ENCODE measurements at regions not wholly inside any gene's neighbourhood (a gene's known extent, or its start where the extent isn't known, plus 50 kb on each side); places are given as distances from the start of the nearest gene placed in this dataset.

- TF ChIP-seq EP300 (IDR thresholded peaks at IDR 0.05; ENCODE audit: borderline replicate concordance) = no peak
Measured at GRCh38 chr12:107447336-107447735, 238.3 kb upstream of the PWP1 start.

DNA sequence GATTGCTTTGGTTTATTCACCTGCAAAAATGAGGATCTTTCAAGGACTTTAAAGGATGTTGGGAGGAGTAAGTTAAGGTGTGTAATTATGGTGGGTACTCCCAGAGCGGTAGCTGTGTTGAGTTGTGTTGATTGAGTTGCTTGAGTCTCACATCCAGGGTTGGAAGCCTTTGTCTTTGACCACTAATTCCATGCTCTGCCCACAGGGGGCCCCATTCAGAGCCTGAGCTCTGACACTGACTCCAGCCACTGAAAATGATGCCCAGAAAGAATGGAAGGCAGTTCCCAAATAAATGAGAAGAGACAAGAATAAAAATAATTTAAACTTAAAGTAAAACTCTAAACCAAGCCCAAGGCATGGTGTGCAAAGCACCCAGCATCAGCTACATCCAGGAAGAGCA is 237.4 kb upstream of the PWP1 start:
- TF ChIP-seq TCF12 (IDR thresholded peaks at IDR 0.05; ENCODE audit: low read depth) (no peak), FOXM1 (IDR thresholded peaks at IDR 0.05; ENCODE audit: borderline replicate concordance, low read depth) (no peak), TEAD4 (IDR thresholded peaks at IDR 0.05) (no peak), RAD21 (IDR thresholded peaks at IDR 0.05; ENCODE audit: low read depth) (0 out of 2 replicates have a peak, but pooled peaks have one; percentile 4)

- TF ChIP-seq FOXM1 (IDR thresholded peaks at IDR 0.05; ENCODE audit: borderline replicate concordance, low read depth) = no peak
- TF ChIP-seq RAD21 (IDR thresholded peaks at IDR 0.05; ENCODE audit: low read depth) = no peak
- TF ChIP-seq TCF12 (IDR thresholded peaks at IDR 0.05; ENCODE audit: low read depth) = no peak
- TF ChIP-seq CEBPB (IDR thresholded peaks at IDR 0.05) = no peak
- no peak for TF ChIP-seq CREB1 (IDR thresholded peaks at IDR 0.05; ENCODE audit: low read depth)
- TF ChIP-seq YY1 (IDR thresholded peaks at IDR 0.05; ENCODE audit: low read depth) = no peak
- TF ChIP-seq, protein P1, sequence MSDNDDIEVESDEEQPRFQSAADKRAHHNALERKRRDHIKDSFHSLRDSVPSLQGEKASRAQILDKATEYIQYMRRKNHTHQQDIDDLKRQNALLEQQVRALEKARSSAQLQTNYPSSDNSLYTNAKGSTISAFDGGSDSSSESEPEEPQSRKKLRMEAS (IDR thresholded peaks at IDR 0.05) = no peak
- no peak for TF ChIP-seq TEAD4 (IDR thresholded peaks at IDR 0.05)
Measured at GRCh38 chr12:107449891-107450290, 235.7 kb upstream of the PWP1 start.

GRCh38 chr12:107450541-107450940 is 235.1 kb upstream of the PWP1 start:
- no peak for TF ChIP-seq TEAD4 (IDR thresholded peaks at IDR 0.05)
- TF ChIP-seq ZBTB7A (IDR thresholded peaks at IDR 0.05; ENCODE audit: low read depth) = no peak
- TF ChIP-seq, protein P2, sequence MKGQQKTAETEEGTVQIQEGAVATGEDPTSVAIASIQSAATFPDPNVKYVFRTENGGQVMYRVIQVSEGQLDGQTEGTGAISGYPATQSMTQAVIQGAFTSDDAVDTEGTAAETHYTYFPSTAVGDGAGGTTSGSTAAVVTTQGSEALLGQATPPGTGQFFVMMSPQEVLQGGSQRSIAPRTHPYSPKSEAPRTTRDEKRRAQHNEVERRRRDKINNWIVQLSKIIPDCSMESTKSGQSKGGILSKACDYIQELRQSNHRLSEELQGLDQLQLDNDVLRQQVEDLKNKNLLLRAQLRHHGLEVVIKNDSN (IDR thresholded peaks at IDR 0.05) = no peak
- no peak for TF ChIP-seq NFIC (IDR thresholded peaks at IDR 0.05)
- TF ChIP-seq FOXM1 (IDR thresholded peaks at IDR 0.05; ENCODE audit: borderline replicate concordance, low read depth) = no peak
- TF ChIP-seq CREB1 (IDR thresholded peaks at IDR 0.05; ENCODE audit: low read depth) = no peak
- TF ChIP-seq, protein P3, sequence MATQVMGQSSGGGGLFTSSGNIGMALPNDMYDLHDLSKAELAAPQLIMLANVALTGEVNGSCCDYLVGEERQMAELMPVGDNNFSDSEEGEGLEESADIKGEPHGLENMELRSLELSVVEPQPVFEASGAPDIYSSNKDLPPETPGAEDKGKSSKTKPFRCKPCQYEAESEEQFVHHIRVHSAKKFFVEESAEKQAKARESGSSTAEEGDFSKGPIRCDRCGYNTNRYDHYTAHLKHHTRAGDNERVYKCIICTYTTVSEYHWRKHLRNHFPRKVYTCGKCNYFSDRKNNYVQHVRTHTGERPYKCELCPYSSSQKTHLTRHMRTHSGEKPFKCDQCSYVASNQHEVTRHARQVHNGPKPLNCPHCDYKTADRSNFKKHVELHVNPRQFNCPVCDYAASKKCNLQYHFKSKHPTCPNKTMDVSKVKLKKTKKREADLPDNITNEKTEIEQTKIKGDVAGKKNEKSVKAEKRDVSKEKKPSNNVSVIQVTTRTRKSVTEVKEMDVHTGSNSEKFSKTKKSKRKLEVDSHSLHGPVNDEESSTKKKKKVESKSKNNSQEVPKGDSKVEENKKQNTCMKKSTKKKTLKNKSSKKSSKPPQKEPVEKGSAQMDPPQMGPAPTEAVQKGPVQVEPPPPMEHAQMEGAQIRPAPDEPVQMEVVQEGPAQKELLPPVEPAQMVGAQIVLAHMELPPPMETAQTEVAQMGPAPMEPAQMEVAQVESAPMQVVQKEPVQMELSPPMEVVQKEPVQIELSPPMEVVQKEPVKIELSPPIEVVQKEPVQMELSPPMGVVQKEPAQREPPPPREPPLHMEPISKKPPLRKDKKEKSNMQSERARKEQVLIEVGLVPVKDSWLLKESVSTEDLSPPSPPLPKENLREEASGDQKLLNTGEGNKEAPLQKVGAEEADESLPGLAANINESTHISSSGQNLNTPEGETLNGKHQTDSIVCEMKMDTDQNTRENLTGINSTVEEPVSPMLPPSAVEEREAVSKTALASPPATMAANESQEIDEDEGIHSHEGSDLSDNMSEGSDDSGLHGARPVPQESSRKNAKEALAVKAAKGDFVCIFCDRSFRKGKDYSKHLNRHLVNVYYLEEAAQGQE (IDR thresholded peaks at IDR 0.05; ENCODE audit: low read depth) = no peak
- no peak for TF ChIP-seq RAD21 (IDR thresholded peaks at IDR 0.05; ENCODE audit: low read depth)
- no peak for TF ChIP-seq TCF12 (IDR thresholded peaks at IDR 0.05; ENCODE audit: low read depth)
- no peak for TF ChIP-seq TAF1 (IDR thresholded peaks at IDR 0.05; ENCODE audit: low read depth)
- no peak for TF ChIP-seq CEBPB (IDR thresholded peaks at IDR 0.05)
- TF ChIP-seq YY1 (IDR thresholded peaks at IDR 0.05; ENCODE audit: low read depth) = no peak
- TF ChIP-seq EGR1 (IDR thresholded peaks at IDR 0.05) = no peak
- TF ChIP-seq, protein P1 (IDR thresholded peaks at IDR 0.05) = no peak
- no peak for TF ChIP-seq EP300 (IDR thresholded peaks at IDR 0.05; ENCODE audit: borderline replicate concordance)

DNA sequence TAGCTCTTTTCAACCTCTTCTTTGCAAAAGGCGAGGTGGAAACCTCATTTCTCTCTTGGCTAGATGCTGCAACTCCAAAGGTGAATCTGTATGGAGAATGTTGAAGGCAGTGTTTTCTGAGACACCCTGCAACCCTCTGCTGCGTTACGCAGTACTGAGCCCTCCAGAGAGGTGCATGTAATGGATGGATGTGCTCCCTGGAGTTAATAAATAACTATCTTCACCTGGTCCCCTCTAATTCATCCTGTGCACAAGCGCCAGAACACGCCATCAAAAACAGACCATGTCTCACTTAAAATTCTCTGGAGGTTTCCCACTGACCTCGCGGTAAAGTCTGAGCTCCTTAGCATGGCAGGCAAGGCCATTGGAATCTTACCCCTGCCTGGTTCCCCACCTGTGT is 234.4 kb upstream of the PWP1 start:
- TF ChIP-seq EGR1 (IDR thresholded peaks at IDR 0.05) (no peak), TCF12 (IDR thresholded peaks at IDR 0.05; ENCODE audit: low read depth) (no peak), EP300 (IDR thresholded peaks at IDR 0.05; ENCODE audit: borderline replicate concordance) (no peak), TEAD4 (IDR thresholded peaks at IDR 0.05) (no peak), RAD21 (IDR thresholded peaks at IDR 0.05; ENCODE audit: low read depth) (no peak)
- TF ChIP-seq, protein P3 (IDR thresholded peaks at IDR 0.05; ENCODE audit: low read depth) = no peak

GRCh38 chr12:107454109-107454830 is 231.3 kb upstream of the PWP1 start:
- no peak for TF ChIP-seq TAF1 (IDR thresholded peaks at IDR 0.05; ENCODE audit: low read depth)
- TF ChIP-seq FOXM1 (IDR thresholded peaks at IDR 0.05; ENCODE audit: borderline replicate concordance, low read depth) = no peak
- TF ChIP-seq NFIC (IDR thresholded peaks at IDR 0.05) = no peak
- no peak for TF ChIP-seq RAD21 (IDR thresholded peaks at IDR 0.05; ENCODE audit: low read depth)
- no peak for TF ChIP-seq ZBTB7A (IDR thresholded peaks at IDR 0.05; ENCODE audit: low read depth)
- no peak for TF ChIP-seq TEAD4 (IDR thresholded peaks at IDR 0.05)
- TF ChIP-seq TCF12 (IDR thresholded peaks at IDR 0.05; ENCODE audit: low read depth) = no peak
- TF ChIP-seq, protein P1 (IDR thresholded peaks at IDR 0.05) = no peak
- TF ChIP-seq YY1 (IDR thresholded peaks at IDR 0.05; ENCODE audit: low read depth) = no peak
- TF ChIP-seq, protein P3 (IDR thresholded peaks at IDR 0.05; ENCODE audit: low read depth) = no peak
- no peak for TF ChIP-seq CREB1 (IDR thresholded peaks at IDR 0.05; ENCODE audit: low read depth)

All from Ishikawa (cell line).